HG03066 (cell line): ENCODE measurements at regions not wholly inside any gene's neighbourhood (a gene's known extent, or its start where the extent isn't known, plus 50 kb on each side); places are given as distances from the start of the nearest gene placed in this dataset.
"Not testable (repeated sequence)": the region's sequence is repeated elsewhere in the genome, so short reads cannot be mapped to it uniquely, and the experiment has no call there.

ENCODE experiments used
- ATAC-seq: cut with Tn5 transposase; IDR thresholded peaks from one replicate; pipeline ENCODE4 v1.9.1; 2021; ENCODE audit warnings: low read depth; ENCODE audit not compliant: unreplicated experiment

GRCh38 chr14:26655128-26655527 is 57.3 kb upstream of the NOVA1 start:
- ATAC-seq, result no peak

- no peak for ATAC-seq
Observed at GRCh38 chr14:26663506-26663905, 65.7 kb upstream of the NOVA1 start.

GRCh38 chr14:26678732-26679420 is 81.0 kb upstream of the NOVA1 start:
- ATAC-seq, result not testable (repeated sequence)

- ATAC-seq, result no peak
Observed at GRCh38 chr14:26685401-26685800, 87.6 kb upstream of the NOVA1 start.

GRCh38 chr14:26687301-26687837 is 89.5 kb upstream of the NOVA1 start:
- no peak for ATAC-seq

- ATAC-seq, result no peak
Observed at GRCh38 chr14:26694521-26694920, 96.7 kb upstream of the NOVA1 start.

- ATAC-seq, result no peak
Observed at GRCh38 chr14:26702721-26703230, 104.9 kb upstream of the NOVA1 start.

- ATAC-seq, result no peak
Observed at GRCh38 chr14:26703686-26704366, 106.0 kb upstream of the NOVA1 start.

- ATAC-seq, result no peak
Observed at GRCh38 chr14:26707234-26707633, 109.4 kb upstream of the NOVA1 start.

GRCh38 chr14:26709019-26709418 is 111.2 kb upstream of the NOVA1 start:
- ATAC-seq, result no peak

- ATAC-seq, result no peak
Observed at GRCh38 chr14:26719514-26719913, 121.7 kb upstream of the NOVA1 start.

GRCh38 chr14:26722258-26722657 is 124.4 kb upstream of the NOVA1 start:
- ATAC-seq, result no peak

GRCh38 chr14:26729851-26730250 is 132.0 kb upstream of the NOVA1 start:
- no peak for ATAC-seq

- ATAC-seq, result no peak
Observed at GRCh38 chr14:26730929-26731618, 133.2 kb upstream of the NOVA1 start.

- ATAC-seq, result no peak
Observed at GRCh38 chr14:26735811-26736210, 138.0 kb upstream of the NOVA1 start.

- ATAC-seq, result no peak
Observed at GRCh38 chr14:26738571-26738970, 140.7 kb upstream of the NOVA1 start.

- ATAC-seq, result no peak
Observed at GRCh38 chr14:26741711-26742212, 143.9 kb upstream of the NOVA1 start.

- ATAC-seq, result no peak
Observed at GRCh38 chr14:26743284-26743683, 145.5 kb upstream of the NOVA1 start.

- no peak for ATAC-seq
Observed at GRCh38 chr14:26744903-26745302, 147.1 kb upstream of the NOVA1 start.

GRCh38 chr14:26761532-26761931 is 163.7 kb upstream of the NOVA1 start:
- ATAC-seq, result no peak

GRCh38 chr14:26765301-26765700 is 167.5 kb upstream of the NOVA1 start:
- ATAC-seq, result no peak
